Trophoblast cell (in vitro differentiated cells and primary cell): ENCODE measurements at regions not wholly inside any gene's neighbourhood (a gene's known extent, or its start where the extent isn't known, plus 50 kb on each side); places are given as distances from the start of the nearest gene placed in this dataset.

Source experiments
- DNase-seq, 2 donors: peaks; one replicate each; pipeline ENCODE4 v3.0.0-alpha.2; 2016
- H2AFZ ChIP-seq: 2 replicates; pipeline ENCODE4 v1.6.1; 2013; ENCODE audit warnings: low read length, moderate library complexity, mild to moderate bottlenecking; ENCODE audit not compliant: insufficient read depth, poor library complexity
- H2AK5ac ChIP-seq: 2 replicates; pipeline ENCODE4 v1.6.1; 2013; ENCODE audit warnings: mild to moderate bottlenecking, low read length
- H2BK120ac ChIP-seq: 2 replicates; pipeline ENCODE4 v1.6.1; 2013; ENCODE audit warnings: low read length, mild to moderate bottlenecking, moderate library complexity; ENCODE audit not compliant: insufficient read depth, poor library complexity
- H2BK12ac ChIP-seq: 2 replicates; pipeline ENCODE4 v1.6.1; 2013; ENCODE audit warnings: mild to moderate bottlenecking, low read length, moderate library complexity
- H2BK5ac ChIP-seq: 2 replicates; pipeline ENCODE4 v1.6.1; 2013; ENCODE audit warnings: low read length, low read depth, moderate library complexity, mild to moderate bottlenecking; ENCODE audit not compliant: poor library complexity
- H3K14ac ChIP-seq: 2 replicates; pipeline ENCODE4 v1.6.1; 2013; ENCODE audit warnings: mild to moderate bottlenecking, low read length
- H3K18ac ChIP-seq: 2 replicates; pipeline ENCODE4 v1.6.1; 2013; ENCODE audit warnings: mild to moderate bottlenecking, low read length
- H3K23ac ChIP-seq: 2 replicates; pipeline ENCODE4 v1.6.1; 2013; ENCODE audit warnings: low read length
- H3K27ac ChIP-seq: 2 replicates; pipeline ENCODE4 v1.5.1; 2013; ENCODE audit warnings: low read depth, mild to moderate bottlenecking, inconsistent platforms, low read length, moderate library complexity
- H3K27me3 ChIP-seq: 2 replicates; pipeline ENCODE4 v1.6.1; 2013; ENCODE audit warnings: inconsistent platforms, mild to moderate bottlenecking, low read length, moderate library complexity; ENCODE audit not compliant: insufficient read depth
- H3K36me3 ChIP-seq, 2 experiments: 1 replicate in 1 of 2; 2 replicates in 1 of 2; pipeline ENCODE4 v1.6.1; 2013; ENCODE audit warnings: low read length in 2 of 2, mild to moderate bottlenecking in 2 of 2, moderate library complexity in 1 of 2; ENCODE audit not compliant: insufficient read depth in 2 of 2, control insufficient read depth in 1 of 2
- H3K4ac ChIP-seq: 2 replicates; pipeline ENCODE4 v1.6.1; 2013; ENCODE audit warnings: low read depth, mild to moderate bottlenecking, low read length, moderate library complexity
- H3K4me1 ChIP-seq, 2 experiments: 1 replicate in 1 of 2; 2 replicates in 1 of 2; pipeline ENCODE4 v1.6.1; 2013; ENCODE audit warnings: low read length in 2 of 2, mild to moderate bottlenecking in 2 of 2, moderate library complexity in 1 of 2; ENCODE audit not compliant: insufficient read depth in 2 of 2, control insufficient read depth in 1 of 2
- H3K4me2 ChIP-seq: 2 replicates; pipeline ENCODE4 v1.6.1; 2013; ENCODE audit warnings: inconsistent platforms, mild to moderate bottlenecking, low read length, moderate library complexity
- H3K4me3 ChIP-seq: 2 replicates; pipeline ENCODE4 v1.5.1; 2013; ENCODE audit warnings: mild to moderate bottlenecking, low read depth, low read length, inconsistent platforms
- H3K79me1 ChIP-seq: one replicate; pipeline ENCODE4 v1.6.1; 2013; ENCODE audit warnings: low read length
- H3K79me2 ChIP-seq: 2 replicates; pipeline ENCODE4 v1.6.1; 2013; ENCODE audit warnings: low read length, mild to moderate bottlenecking; ENCODE audit not compliant: control insufficient read depth, insufficient read depth, poor library complexity
- H3K9ac ChIP-seq: 2 replicates; pipeline ENCODE4 v1.6.1; 2013; ENCODE audit warnings: mild to moderate bottlenecking, low read length
- H3K9me3 ChIP-seq: 2 replicates; pipeline ENCODE4 v1.6.1; 2013; ENCODE audit warnings: low read depth, mild to moderate bottlenecking, control low read depth, inconsistent platforms, low read length; ENCODE audit not compliant: insufficient read depth
- H4K12ac ChIP-seq: 2 replicates; pipeline ENCODE4 v1.6.1; 2013; ENCODE audit warnings: low read depth, mild to moderate bottlenecking, low read length, moderate library complexity
- H4K8ac ChIP-seq: 2 replicates; pipeline ENCODE4 v1.6.1; 2013; ENCODE audit warnings: low read depth, mild to moderate bottlenecking, low read length, moderate library complexity
- H4K91ac ChIP-seq: one replicate; pipeline ENCODE4 v1.6.1; 2013; ENCODE audit warnings: low read depth, mild to moderate bottlenecking, low read length, moderate library complexity
- WGBS: extraction: QIAGEN DNeasy Blood & Tissue Kit; methylation state at CpG from one replicate; pipeline ENCODE4 v1.1.7; 2013; ENCODE audit warnings: missing lambda C conversion rate; ENCODE audit not compliant: insufficient read length, insufficient coverage; ENCODE audit errors: extremely low coverage; 5-methylcytosine and 5-hydroxymethylcytosine counted together

DNA sequence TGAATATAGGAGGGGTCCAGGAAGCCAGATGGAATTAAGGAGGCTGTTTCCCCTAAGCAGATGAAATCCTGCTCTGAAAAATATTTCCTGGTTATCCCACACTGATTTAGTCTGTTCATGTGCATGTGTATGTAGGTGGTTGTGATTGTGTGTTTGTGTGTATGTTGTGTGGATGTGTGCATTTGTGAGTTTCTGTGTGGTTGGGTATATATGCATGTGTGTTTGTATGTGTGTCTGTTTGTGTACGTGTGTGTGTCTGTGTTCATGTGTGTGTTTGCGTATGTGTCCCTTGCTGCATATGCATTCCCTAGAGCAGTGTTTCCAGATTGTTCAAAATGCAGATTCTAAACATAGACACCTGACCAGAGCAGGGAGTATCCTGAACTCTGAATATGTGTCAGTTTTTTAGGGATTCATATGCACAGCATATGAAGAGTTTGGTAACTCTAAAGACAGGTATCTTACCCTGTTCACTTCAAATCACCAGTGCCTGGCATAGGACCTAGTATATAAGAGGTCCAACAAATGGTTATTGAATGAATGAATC lies 239.8 kb downstream of the MAFB start:
- no peak overlapping the region for H3K27ac ChIP-seq
- H3K4me1 ChIP-seq, result peaks cover 8 to 14% of the 10 kb centered on the region in 2 experiments

DNA sequence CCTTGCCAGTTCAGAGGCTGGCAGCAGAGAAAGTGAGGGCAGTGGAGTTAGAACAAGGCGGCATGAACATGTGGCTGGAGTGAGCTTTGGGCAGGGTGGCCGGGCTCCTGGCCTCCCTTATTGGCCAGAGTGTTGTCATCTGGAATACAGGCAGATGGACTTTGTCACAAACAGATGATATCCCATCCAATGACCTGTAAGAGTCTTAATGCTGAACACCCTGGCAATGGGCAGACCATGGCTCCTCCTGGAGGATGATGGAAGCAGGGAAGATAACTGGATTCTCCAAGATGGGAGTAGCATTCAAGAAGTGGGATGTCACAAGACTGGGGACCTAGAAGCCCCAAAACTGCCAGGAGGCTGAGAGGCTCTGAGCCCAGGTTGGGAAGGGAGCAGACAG lies 242.1 kb downstream of the MAFB start:
- Histone ChIP-seq H3K4me3 (no peak overlapping the region), H3K27me3 (no peaks in the 10 kb centered on the region), H3K9me3 (no peaks in the 10 kb centered on the region), H3K79me1 (peaks cover 21% of the 10 kb centered on the region), H2BK5ac (no peak overlapping the region), H3K4me2 (no peak overlapping the region), H4K12ac (no peak overlapping the region), H3K9ac (no peak overlapping the region), H3K79me2 (no peaks in the 10 kb centered on the region), H2BK12ac (peak overlapping the region; percentile 39), H3K14ac (no peak overlapping the region), H4K8ac (no peak overlapping the region), H2BK120ac (no peak overlapping the region), H3K27ac (no peak overlapping the region), H3K4ac (no peak overlapping the region), H3K36me3 (no peaks in the 10 kb centered on the region), H3K18ac (no peak overlapping the region), H2AFZ (no peak overlapping the region), H4K91ac (peak overlapping the region; percentile 21), H3K23ac (no peak overlapping the region), H2AK5ac (no peak overlapping the region), H3K4me1 (peaks cover 24 to 31% of the 10 kb centered on the region in 2 experiments)
- no peak for DNase-seq
- WGBS, result no CpG with 5 or more reads among the region's 2 CpGs

More for the DNA sequence above, 239.8 kb downstream of the MAFB start:
- Histone ChIP-seq H3K27me3 (no peaks in the 10 kb centered on the region), H3K4me3 (no peak overlapping the region), H4K12ac (no peak overlapping the region), H3K18ac (no peak overlapping the region), H2AFZ (no peak overlapping the region), H3K79me2 (no peaks in the 10 kb centered on the region), H2AK5ac (no peak overlapping the region), H3K9ac (no peak overlapping the region), H2BK12ac (no peak overlapping the region), H3K79me1 (peaks cover 5% of the 10 kb centered on the region), H4K91ac (no peak overlapping the region), H3K9me3 (no peaks in the 10 kb centered on the region), H3K23ac (no peak overlapping the region), H3K14ac (no peak overlapping the region), H4K8ac (no peak overlapping the region), H3K4ac (no peak overlapping the region), H3K4me2 (no peak overlapping the region), H2BK120ac (no peak overlapping the region), H2BK5ac (no peak overlapping the region), H3K36me3 (no peaks in the 10 kb centered on the region)
- WGBS, result no CpG with 5 or more reads among the region's 2 CpGs
- no peak for DNase-seq

DNA sequence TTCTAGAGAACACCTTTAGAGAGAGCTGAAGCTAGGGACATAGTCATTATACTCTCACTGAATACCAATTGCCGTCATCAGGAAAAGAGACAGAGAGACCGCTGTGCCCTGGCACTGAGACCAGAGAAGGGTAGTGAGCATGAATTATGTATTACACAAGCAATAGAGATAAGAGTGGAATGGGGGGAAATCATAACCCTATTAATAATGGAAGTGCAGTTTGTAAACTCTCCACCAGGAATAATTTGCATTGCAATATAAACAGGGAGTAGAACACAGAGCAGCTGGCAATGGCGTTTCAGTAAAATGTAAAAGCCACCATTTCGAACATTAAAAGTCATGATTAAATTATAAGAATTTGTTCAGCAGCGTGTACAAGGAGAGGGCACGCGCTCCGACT lies 244.5 kb downstream of the MAFB start:
- H4K12ac ChIP-seq, result no peak overlapping the region
- H3K4me1 ChIP-seq, result peaks cover 26 to 30% of the 10 kb centered on the region in 2 experiments
- H3K4me3 ChIP-seq, result no peak overlapping the region
- H3K36me3 ChIP-seq, result no peaks in the 10 kb centered on the region
- H2AK5ac ChIP-seq, result no peak overlapping the region
- no peak overlapping the region for H3K23ac ChIP-seq
- WGBS, result no CpG with 5 or more reads among the region's 8 CpGs
- peak overlapping the region; percentile 99 for H2BK12ac ChIP-seq
- H2BK120ac ChIP-seq, result peak overlapping the region; percentile 93
- DNase-seq, result no peak
- no peak overlapping the region for H3K4me2 ChIP-seq
- H3K14ac ChIP-seq, result no peak overlapping the region
- H3K18ac ChIP-seq, result no peak overlapping the region
- H3K4ac ChIP-seq, result peak overlapping the region; percentile 64
- H3K9me3 ChIP-seq, result no peaks in the 10 kb centered on the region
- no peak overlapping the region for H3K27ac ChIP-seq
- H4K91ac ChIP-seq, result peak overlapping the region; percentile 96
- peaks cover 25% of the 10 kb centered on the region for H3K79me1 ChIP-seq
- no peak overlapping the region for H4K8ac ChIP-seq
- no peaks in the 10 kb centered on the region for H3K79me2 ChIP-seq
- no peak overlapping the region for H2AFZ ChIP-seq
- no peaks in the 10 kb centered on the region for H3K27me3 ChIP-seq
- H3K9ac ChIP-seq, result no peak overlapping the region
- peak overlapping the region; percentile 70 for H2BK5ac ChIP-seq

DNA sequence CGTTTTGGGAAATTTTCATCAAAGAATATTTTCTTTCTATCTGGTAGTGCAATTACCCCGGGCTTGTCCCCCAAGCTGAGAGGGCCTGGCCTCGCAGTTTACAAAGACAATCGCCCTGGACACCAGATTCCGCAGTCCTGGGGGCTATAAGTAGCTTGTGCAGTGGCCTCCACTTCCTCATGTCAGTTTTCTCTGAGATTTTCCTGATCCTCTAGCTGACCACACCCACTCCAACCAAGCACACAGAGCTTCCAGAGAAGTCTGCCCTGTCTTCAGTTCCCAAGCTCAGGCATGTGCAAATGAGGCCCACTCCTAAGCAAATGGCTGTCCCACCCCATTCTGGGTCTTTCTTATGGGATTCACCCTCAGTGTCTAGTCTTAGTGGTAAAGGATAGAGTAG lies 245.3 kb downstream of the MAFB start:
- no peaks in the 10 kb centered on the region for H3K27me3 ChIP-seq
- no peak for DNase-seq
- peaks cover 26% of the 10 kb centered on the region for H3K79me1 ChIP-seq
- H2AK5ac ChIP-seq, result peak overlapping the region; percentile 79
- H2BK5ac ChIP-seq, result peak overlapping the region; percentile 70
- no peak overlapping the region for H3K18ac ChIP-seq
- H3K14ac ChIP-seq, result peak overlapping the region; percentile 82
- no peaks in the 10 kb centered on the region for H3K79me2 ChIP-seq
- H2AFZ ChIP-seq, result no peak overlapping the region
- H3K4ac ChIP-seq, result no peak overlapping the region
- H2BK120ac ChIP-seq, result peak overlapping the region; percentile 86
- no CpG with 5 or more reads among the region's 5 CpGs for WGBS
- H2BK12ac ChIP-seq, result no peak overlapping the region
- peaks cover 26 to 32% of the 10 kb centered on the region in 2 experiments for H3K4me1 ChIP-seq
- H3K4me2 ChIP-seq, result no peak overlapping the region
- peak overlapping the region; percentile 54 for H4K8ac ChIP-seq
- H3K9me3 ChIP-seq, result no peaks in the 10 kb centered on the region
- no peaks in the 10 kb centered on the region for H3K36me3 ChIP-seq
- no peak overlapping the region for H4K12ac ChIP-seq
- peak overlapping the region; percentile 85 for H4K91ac ChIP-seq
- no peak overlapping the region for H3K4me3 ChIP-seq
- no peak overlapping the region for H3K23ac ChIP-seq
- H3K9ac ChIP-seq, result no peak overlapping the region
- H3K27ac ChIP-seq, result peak overlapping the region; percentile 62
